Liver (tissue), 8 donors: ENCODE measurements at regions not wholly inside any gene's neighbourhood (a gene's known extent, or its start where the extent isn't known, plus 50 kb on each side); places are given as distances from the start of the nearest gene placed in this dataset.

Experiments
- DNase-seq: peaks from one replicate; pipeline ENCODE4 v3.0.0-alpha.2; 2017; ENCODE audit warnings: low spot score
- H3K27ac ChIP-seq, 2 donors: one replicate each; pipeline ENCODE4 v1.7.0; 2013; ENCODE audit warnings: inconsistent platforms in 2 of 2, low read length in 2 of 2, control low read depth in 1 of 2, low read depth in 1 of 2, mild to moderate bottlenecking in 1 of 2
- H3K27me3 ChIP-seq, 4 donors: one replicate each; pipeline versions ENCODE4 v1.6.1 to v1.7.0; 2013; ENCODE audit warnings: low read length in 3 of 4, inconsistent platforms in 1 of 4, mild to moderate bottlenecking in 1 of 4, moderate library complexity in 1 of 4; ENCODE audit not compliant: control insufficient read depth in 4 of 4, insufficient read depth in 4 of 4
- H3K36me3 ChIP-seq, 4 donors: one replicate each; pipeline versions ENCODE4 v1.6.1 to v1.7.0; 2013; ENCODE audit warnings: low read length in 3 of 4, mild to moderate bottlenecking in 3 of 4, low read depth in 1 of 4, moderate library complexity in 1 of 4; ENCODE audit not compliant: control insufficient read depth in 4 of 4, insufficient read depth in 3 of 4
- H3K4me1 ChIP-seq, 4 donors: one replicate each; pipeline versions ENCODE4 v1.6.1 to v1.7.0; 2013; ENCODE audit warnings: low read length in 3 of 4, mild to moderate bottlenecking in 3 of 4, moderate library complexity in 1 of 4; ENCODE audit not compliant: control insufficient read depth in 4 of 4, insufficient read depth in 4 of 4
- H3K4me3 ChIP-seq, 3 donors: one replicate each; pipeline versions ENCODE4 v1.6.1 to v1.7.0; 2013; ENCODE audit warnings: low read length in 3 of 3, control low read depth in 1 of 3, low read depth in 1 of 3, mild to moderate bottlenecking in 1 of 3
- H3K9ac ChIP-seq, 2 donors: one replicate each; pipeline ENCODE4 v1.7.0; 2013; ENCODE audit warnings: low read length in 2 of 2, mild to moderate bottlenecking in 2 of 2, moderate library complexity in 2 of 2, control low read depth in 1 of 2, low read depth in 1 of 2
- H3K9me3 ChIP-seq, 4 donors: one replicate each; pipeline versions ENCODE4 v1.6.1 to v1.7.0; 2013; ENCODE audit warnings: low read length in 3 of 4; ENCODE audit not compliant: control insufficient read depth in 4 of 4
- EGR1 ChIP-seq, 2 donors: IDR thresholded peaks; 2 replicates each; pipeline ENCODE4 v1.6.1; 2016 to 2018; ENCODE audit warnings: antibody characterized with exemption in 2 of 2, low read depth in 2 of 2
- FOXA1 ChIP-seq: IDR thresholded peaks from 2 replicates; pipeline ENCODE4 v1.6.1; 2016; ENCODE audit warnings: antibody characterized with exemption
- FOXA2 ChIP-seq: IDR thresholded peaks from 2 replicates; pipeline ENCODE4 v1.6.1; 2016; ENCODE audit warnings: antibody characterized with exemption
- GABPA ChIP-seq, 2 donors: IDR thresholded peaks in 1 of 2; conservative IDR thresholded peaks in 1 of 2; 2 replicates each; pipeline ENCODE4 v1.6.1; 2016; ENCODE audit warnings: antibody characterized with exemption in 2 of 2, mild to moderate bottlenecking in 1 of 2, moderate library complexity in 1 of 2
- HNF4A ChIP-seq, 2 donors: conservative IDR thresholded peaks; 2 replicates each; pipeline ENCODE4 v1.6.1; 2016; ENCODE audit warnings: antibody characterized with exemption in 2 of 2, mild to moderate bottlenecking in 2 of 2
- HNF4G ChIP-seq: IDR thresholded peaks from 2 replicates; pipeline ENCODE4 v1.6.1; 2016; ENCODE audit warnings: antibody characterized with exemption
- JUND ChIP-seq, 2 donors: IDR thresholded peaks; 2 replicates each; pipeline ENCODE4 v1.6.1; 2016; ENCODE audit warnings: antibody characterized with exemption in 2 of 2
- NR2F2 ChIP-seq: IDR thresholded peaks from 2 replicates; pipeline ENCODE4 v1.6.1; 2016; ENCODE audit warnings: antibody characterized with exemption
- RAD21 ChIP-seq, 2 donors: IDR thresholded peaks; 2 replicates each; pipeline ENCODE4 v1.6.1; 2016; ENCODE audit warnings: antibody characterized with exemption in 2 of 2, mild to moderate bottlenecking in 2 of 2
- RXRA ChIP-seq, 2 donors: IDR thresholded peaks; 2 replicates each; pipeline ENCODE4 v1.6.1; 2017 to 2018; ENCODE audit warnings: antibody characterized with exemption in 2 of 2, mild to moderate bottlenecking in 1 of 2
- TAF1 ChIP-seq: conservative IDR thresholded peaks from 2 replicates; pipeline ENCODE4 v1.6.1; 2016; ENCODE audit warnings: antibody characterized with exemption, mild to moderate bottlenecking
- YY1 ChIP-seq: IDR thresholded peaks from 2 replicates; pipeline ENCODE4 v1.6.1; 2016; ENCODE audit warnings: antibody characterized with exemption, mild to moderate bottlenecking
- WGBS: extraction: QIAGEN DNeasy Blood & Tissue Kit; methylation state at CpG from one replicate; pipeline ENCODE4 v1.1.7; 2013; 5-methylcytosine and 5-hydroxymethylcytosine counted together
- TF ChIP-seq, protein P1 (sequence below): fragments of 150-350 bp; IDR thresholded peaks from 2 replicates; pipeline ENCODE4 v1.5.1; 2017; ENCODE audit warnings: improper control_type of control experiment, low read depth, low read length; ENCODE audit not compliant: missing input control
- TF ChIP-seq, protein P2 (sequence below): IDR thresholded peaks from 2 replicates; pipeline ENCODE4 v1.6.1; 2016; ENCODE audit warnings: antibody characterized with exemption
- TF ChIP-seq, protein P3 (sequence below): IDR thresholded peaks from 2 replicates; pipeline ENCODE4 v1.6.1; 2016; ENCODE audit warnings: antibody characterized with exemption
- TF ChIP-seq, protein P4 (sequence below): IDR thresholded peaks from 2 replicates; pipeline ENCODE4 v1.6.1; 2016; ENCODE audit warnings: antibody characterized with exemption, mild to moderate bottlenecking
- TF ChIP-seq, protein P5 (sequence below): IDR thresholded peaks from 2 replicates; pipeline ENCODE4 v1.6.1; 2016; ENCODE audit warnings: antibody characterized with exemption
- donor health status: healthy.
- donor health status: healthy.
- donor health status: healthy.
- donor health status: healthy.
- donor health status: healthy.

DNA sequence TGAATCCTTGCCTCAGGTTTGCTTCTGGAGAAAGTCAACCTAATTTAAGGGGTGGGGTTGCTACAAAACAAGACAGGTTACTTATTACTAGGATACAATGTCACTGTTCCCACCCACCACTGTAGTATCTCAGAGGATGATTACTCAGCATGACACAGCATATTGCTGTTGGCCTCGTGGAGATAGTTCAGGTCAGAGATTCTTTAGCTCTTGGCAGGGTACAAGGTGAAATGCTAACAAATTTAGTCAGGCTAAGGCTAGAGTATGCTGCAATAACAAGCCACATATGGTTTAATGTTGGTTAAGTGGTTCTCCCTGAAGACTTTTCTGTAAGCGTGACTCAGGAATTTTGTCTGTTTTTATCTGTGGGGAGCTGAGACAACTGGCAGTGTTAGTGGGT is 161.8 kb downstream of the EDEM1 start:
- 66% methylated on average over 2 of the region's 2 CpGs for WGBS
- DNase-seq = no peak
- TF ChIP-seq, protein P1, sequence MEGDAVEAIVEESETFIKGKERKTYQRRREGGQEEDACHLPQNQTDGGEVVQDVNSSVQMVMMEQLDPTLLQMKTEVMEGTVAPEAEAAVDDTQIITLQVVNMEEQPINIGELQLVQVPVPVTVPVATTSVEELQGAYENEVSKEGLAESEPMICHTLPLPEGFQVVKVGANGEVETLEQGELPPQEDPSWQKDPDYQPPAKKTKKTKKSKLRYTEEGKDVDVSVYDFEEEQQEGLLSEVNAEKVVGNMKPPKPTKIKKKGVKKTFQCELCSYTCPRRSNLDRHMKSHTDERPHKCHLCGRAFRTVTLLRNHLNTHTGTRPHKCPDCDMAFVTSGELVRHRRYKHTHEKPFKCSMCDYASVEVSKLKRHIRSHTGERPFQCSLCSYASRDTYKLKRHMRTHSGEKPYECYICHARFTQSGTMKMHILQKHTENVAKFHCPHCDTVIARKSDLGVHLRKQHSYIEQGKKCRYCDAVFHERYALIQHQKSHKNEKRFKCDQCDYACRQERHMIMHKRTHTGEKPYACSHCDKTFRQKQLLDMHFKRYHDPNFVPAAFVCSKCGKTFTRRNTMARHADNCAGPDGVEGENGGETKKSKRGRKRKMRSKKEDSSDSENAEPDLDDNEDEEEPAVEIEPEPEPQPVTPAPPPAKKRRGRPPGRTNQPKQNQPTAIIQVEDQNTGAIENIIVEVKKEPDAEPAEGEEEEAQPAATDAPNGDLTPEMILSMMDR = no peak
- TF ChIP-seq HNF4G (no peak), TAF1 (no peak), NR2F2 (no peak), HNF4A (conservative IDR thresholded peaks at IDR 0.05) (no peak), RXRA (IDR thresholded peaks at IDR 0.05) (no peak), FOXA2 (no peak), FOXA1 (no peak), YY1 (no peak), JUND (IDR thresholded peaks at IDR 0.05) (no peak), EGR1 (IDR thresholded peaks at IDR 0.05; ENCODE audit: low read depth in 2 of 2) (no peak), GABPA (IDR thresholded peaks at IDR 0.05 in 1 of 2, conservative IDR thresholded peaks at IDR 0.05 in 1 of 2) (no peak), RAD21 (IDR thresholded peaks at IDR 0.05) (no peak)
- TF ChIP-seq, protein P2, sequence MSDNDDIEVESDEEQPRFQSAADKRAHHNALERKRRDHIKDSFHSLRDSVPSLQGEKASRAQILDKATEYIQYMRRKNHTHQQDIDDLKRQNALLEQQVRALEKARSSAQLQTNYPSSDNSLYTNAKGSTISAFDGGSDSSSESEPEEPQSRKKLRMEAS = no peak
- TF ChIP-seq, protein P3, sequence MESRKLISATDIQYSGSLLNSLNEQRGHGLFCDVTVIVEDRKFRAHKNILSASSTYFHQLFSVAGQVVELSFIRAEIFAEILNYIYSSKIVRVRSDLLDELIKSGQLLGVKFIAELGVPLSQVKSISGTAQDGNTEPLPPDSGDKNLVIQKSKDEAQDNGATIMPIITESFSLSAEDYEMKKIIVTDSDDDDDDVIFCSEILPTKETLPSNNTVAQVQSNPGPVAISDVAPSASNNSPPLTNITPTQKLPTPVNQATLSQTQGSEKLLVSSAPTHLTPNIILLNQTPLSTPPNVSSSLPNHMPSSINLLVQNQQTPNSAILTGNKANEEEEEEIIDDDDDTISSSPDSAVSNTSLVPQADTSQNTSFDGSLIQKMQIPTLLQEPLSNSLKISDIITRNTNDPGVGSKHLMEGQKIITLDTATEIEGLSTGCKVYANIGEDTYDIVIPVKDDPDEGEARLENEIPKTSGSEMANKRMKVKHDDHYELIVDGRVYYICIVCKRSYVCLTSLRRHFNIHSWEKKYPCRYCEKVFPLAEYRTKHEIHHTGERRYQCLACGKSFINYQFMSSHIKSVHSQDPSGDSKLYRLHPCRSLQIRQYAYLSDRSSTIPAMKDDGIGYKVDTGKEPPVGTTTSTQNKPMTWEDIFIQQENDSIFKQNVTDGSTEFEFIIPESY = no peak
- TF ChIP-seq, protein P4, sequence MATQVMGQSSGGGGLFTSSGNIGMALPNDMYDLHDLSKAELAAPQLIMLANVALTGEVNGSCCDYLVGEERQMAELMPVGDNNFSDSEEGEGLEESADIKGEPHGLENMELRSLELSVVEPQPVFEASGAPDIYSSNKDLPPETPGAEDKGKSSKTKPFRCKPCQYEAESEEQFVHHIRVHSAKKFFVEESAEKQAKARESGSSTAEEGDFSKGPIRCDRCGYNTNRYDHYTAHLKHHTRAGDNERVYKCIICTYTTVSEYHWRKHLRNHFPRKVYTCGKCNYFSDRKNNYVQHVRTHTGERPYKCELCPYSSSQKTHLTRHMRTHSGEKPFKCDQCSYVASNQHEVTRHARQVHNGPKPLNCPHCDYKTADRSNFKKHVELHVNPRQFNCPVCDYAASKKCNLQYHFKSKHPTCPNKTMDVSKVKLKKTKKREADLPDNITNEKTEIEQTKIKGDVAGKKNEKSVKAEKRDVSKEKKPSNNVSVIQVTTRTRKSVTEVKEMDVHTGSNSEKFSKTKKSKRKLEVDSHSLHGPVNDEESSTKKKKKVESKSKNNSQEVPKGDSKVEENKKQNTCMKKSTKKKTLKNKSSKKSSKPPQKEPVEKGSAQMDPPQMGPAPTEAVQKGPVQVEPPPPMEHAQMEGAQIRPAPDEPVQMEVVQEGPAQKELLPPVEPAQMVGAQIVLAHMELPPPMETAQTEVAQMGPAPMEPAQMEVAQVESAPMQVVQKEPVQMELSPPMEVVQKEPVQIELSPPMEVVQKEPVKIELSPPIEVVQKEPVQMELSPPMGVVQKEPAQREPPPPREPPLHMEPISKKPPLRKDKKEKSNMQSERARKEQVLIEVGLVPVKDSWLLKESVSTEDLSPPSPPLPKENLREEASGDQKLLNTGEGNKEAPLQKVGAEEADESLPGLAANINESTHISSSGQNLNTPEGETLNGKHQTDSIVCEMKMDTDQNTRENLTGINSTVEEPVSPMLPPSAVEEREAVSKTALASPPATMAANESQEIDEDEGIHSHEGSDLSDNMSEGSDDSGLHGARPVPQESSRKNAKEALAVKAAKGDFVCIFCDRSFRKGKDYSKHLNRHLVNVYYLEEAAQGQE = no peak
- TF ChIP-seq, protein P5, sequence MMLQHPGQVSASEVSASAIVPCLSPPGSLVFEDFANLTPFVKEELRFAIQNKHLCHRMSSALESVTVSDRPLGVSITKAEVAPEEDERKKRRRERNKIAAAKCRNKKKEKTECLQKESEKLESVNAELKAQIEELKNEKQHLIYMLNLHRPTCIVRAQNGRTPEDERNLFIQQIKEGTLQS = no peak

DNA sequence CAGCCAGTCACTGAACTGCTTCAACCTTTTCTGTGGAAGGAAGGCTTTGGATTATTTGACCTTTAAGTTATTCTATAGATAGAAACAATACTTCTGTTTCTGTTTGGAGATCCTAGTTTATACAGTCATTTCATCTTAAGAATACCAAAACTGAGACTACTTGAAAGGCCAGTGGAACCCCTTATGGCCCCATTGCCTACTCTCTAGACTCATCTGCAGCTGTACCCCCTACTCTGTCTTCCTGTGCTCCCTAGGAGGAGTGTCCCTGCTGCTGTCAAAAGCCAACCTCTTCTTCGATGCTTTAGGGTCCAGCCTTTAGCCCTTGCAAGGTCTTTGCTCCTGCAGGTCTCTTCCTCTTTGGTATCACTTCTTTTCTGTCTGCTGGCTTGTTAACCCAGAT is 169.6 kb downstream of the EDEM1 start:
- H3K4me3 ChIP-seq = no peak overlapping the region
- TF ChIP-seq HNF4G (no peak), JUND (IDR thresholded peaks at IDR 0.05) (no peak), FOXA1 (no peak), TAF1 (no peak), EGR1 (IDR thresholded peaks at IDR 0.05; ENCODE audit: low read depth in 2 of 2) (no peak), YY1 (no peak), RAD21 (IDR thresholded peaks at IDR 0.05) (no peak), HNF4A (conservative IDR thresholded peaks at IDR 0.05) (no peak), NR2F2 (no peak)
- TF ChIP-seq, protein P1 = no peak
- TF ChIP-seq, protein P4 = no peak
- TF ChIP-seq, protein P5 = no peak
- no peaks in the 10 kb centered on the region for H3K4me1 ChIP-seq
- no peak for DNase-seq
- 79% methylated on average over 1 of the region's 1 CpG for WGBS
- H3K27me3 ChIP-seq = no peaks in the 10 kb centered on the region
- H3K9me3 ChIP-seq = peaks cover 0 to 9% (median 1%) of the 10 kb centered on the region in 4 donors
- H3K36me3 ChIP-seq = no peaks in the 10 kb centered on the region
- H3K27ac ChIP-seq = no peak overlapping the region
- H3K9ac ChIP-seq = no peak overlapping the region

More for the DNA sequence above, 161.8 kb downstream of the EDEM1 start:
- Histone ChIP-seq H3K9me3 (peaks cover 0 to 3% (median 0%) of the 10 kb centered on the region in 4 donors), H3K36me3 (no peaks in the 10 kb centered on the region), H3K9ac (no peak overlapping the region), H3K27me3 (no peaks in the 10 kb centered on the region), H3K4me3 (no peak overlapping the region), H3K27ac (no peak overlapping the region), H3K4me1 (no peaks in the 10 kb centered on the region)
